ENCODE measurements at regions not wholly inside any gene's neighbourhood (a gene's known extent, or its start where the extent isn't known, plus 50 kb on each side); places are given as distances from the start of the nearest gene placed in this dataset.
"Not testable (repeated sequence)": the region's sequence is repeated elsewhere in the genome, so short reads cannot be mapped to it uniquely, and the experiment has no call there.

GRCh38 chr2:239731422-239731821, 293.7 kb downstream of the NDUFA10 start:
- no peak overlapping the region for H3K4me3 ChIP-seq (ENCODE audit: low read depth, low read length)
- no peak for TF ChIP-seq CTCF (IDR thresholded peaks at IDR 0.05; ENCODE audit: low read depth, low read length)

DNA sequence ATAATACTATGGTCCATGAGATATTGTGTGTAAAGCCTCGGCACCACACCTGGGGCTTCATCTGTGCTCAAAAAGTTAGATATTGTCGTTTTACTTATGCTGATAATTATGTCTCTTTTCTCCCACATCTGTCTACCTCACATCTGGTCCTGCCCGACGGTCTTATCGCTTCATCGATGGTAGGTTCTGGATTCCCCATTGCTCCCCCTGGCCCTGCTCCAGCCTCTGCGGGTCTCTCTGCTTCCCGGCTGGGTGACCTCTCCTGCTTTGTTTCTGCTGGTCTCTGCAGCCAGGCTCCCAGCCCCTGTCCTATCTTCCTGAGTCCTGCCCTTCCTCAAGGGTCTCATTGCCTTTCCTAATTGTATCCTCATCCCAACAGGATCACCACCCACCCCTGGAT, 294.2 kb downstream of the NDUFA10 start:
- no peak overlapping the region for H3K4me3 ChIP-seq (ENCODE audit: low read depth, low read length)
- TF ChIP-seq CTCF (IDR thresholded peaks at IDR 0.05; ENCODE audit: low read depth, low read length), result no peak

- H3K4me3 ChIP-seq (ENCODE audit: low read depth, low read length), result not testable (repeated sequence)
Observed at GRCh38 chr2:239730567-239730882, 294.6 kb downstream of the NDUFA10 start.

- no peak for TF ChIP-seq CTCF (IDR thresholded peaks at IDR 0.05; ENCODE audit: low read depth, low read length)
- no peak overlapping the region for H3K4me3 ChIP-seq (ENCODE audit: low read depth, low read length)
Observed at GRCh38 chr2:239729681-239730566, 295.2 kb downstream of the NDUFA10 start.

- no peak for TF ChIP-seq CTCF (IDR thresholded peaks at IDR 0.05; ENCODE audit: low read depth, low read length)
Observed at GRCh38 chr2:239729151-239729550, 296.0 kb downstream of the NDUFA10 start.

GRCh38 chr2:239728751-239729150, 296.4 kb downstream of the NDUFA10 start:
- H3K4me3 ChIP-seq (ENCODE audit: low read depth, low read length), result no peak overlapping the region
- TF ChIP-seq CTCF (IDR thresholded peaks at IDR 0.05; ENCODE audit: low read depth, low read length), result no peak

More at GRCh38 chr2:239729151-239729550, 296.0 kb downstream of the NDUFA10 start:
- no peak overlapping the region for H3K4me3 ChIP-seq (ENCODE audit: low read depth, low read length)

DNA sequence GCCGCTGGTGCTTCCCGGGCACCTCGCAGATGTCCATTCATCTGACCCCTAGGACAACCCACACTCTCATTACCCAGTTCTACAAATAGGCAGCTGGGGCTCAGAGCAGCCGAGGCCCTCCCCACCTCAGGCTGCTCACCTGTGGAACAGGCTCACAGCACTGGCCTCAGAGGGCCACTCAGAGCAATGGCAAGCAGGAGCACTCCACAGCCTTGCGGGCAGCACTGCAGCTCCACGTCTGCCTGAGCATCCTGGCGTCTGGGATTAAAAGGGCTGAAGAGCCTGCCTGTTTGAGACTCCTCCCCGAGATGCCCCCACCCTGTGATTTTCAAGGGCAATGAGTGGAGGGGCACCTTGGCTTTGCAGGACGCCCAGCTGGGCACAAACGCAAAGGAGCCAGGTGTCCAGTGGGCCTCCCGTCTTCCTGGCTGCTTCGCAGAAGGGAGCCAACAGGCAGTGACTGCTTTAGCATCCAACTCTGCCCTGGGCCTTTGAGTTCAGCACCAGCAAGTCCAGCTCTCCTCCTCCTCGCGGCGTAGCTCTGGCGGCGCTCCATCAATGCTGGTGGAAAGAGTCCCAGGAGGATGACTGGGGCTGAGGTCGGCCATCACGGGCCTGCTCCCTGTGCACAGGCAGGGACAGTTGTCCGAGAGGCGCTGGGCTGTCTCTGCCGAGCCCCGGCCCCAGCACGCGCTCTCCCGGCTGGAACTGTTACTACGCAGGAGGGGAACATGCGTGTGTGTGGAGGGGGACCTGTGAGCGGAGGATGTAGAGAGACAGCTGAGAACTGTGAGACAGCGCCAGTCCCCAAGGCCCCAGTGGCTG, 297.2 kb downstream of the NDUFA10 start:
- TF ChIP-seq CTCF (IDR thresholded peaks at IDR 0.05; ENCODE audit: low read depth, low read length), result no peak

More for the DNA sequence above, 297.2 kb downstream of the NDUFA10 start:
- H3K4me3 ChIP-seq (ENCODE audit: low read depth, low read length), result no peak overlapping the region

Measured in WI38 (cell line).